ENCODE measurements at regions not wholly inside any gene's neighbourhood (a gene's known extent, or its start where the extent isn't known, plus 50 kb on each side); places are given as distances from the start of the nearest gene placed in this dataset.
A peak's percentile ranks its signal among the peaks of the same experiment; 100 is the strongest.

DNA sequence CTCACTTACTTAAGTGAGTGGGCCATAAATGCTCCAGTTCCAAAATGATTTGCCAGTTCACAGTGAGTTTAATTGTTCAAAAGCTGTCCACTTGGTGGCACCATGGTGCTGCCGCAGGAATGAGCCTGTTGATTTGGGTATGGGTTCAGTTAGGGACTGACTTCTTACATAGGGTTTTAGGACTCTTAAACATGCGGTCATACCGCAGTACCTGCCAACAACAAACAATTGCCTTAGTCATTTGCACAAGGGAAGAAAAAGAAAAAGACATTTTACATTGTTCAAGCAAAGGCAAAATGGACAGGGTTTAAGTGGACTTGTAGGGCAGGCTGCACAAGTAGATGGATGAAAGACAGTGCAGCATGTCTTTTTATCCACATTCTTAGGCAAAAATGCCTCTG lies 80.0 kb upstream of the DBX2 start:
- Histone ChIP-seq H3K9ac (ENCODE audit: low read length) (no peak overlapping the region), H3K79me2 (ENCODE audit: control insufficient read depth, insufficient read depth, low read length) (no peaks in the 10 kb centered on the region), H3K4me3 (ENCODE audit: control extremely low read depth in 1 of 5, extremely low read depth in 1 of 5, insufficient read depth in 1 of 5, low read depth in 2 of 5, low read length in 4 of 5) (no peak overlapping the region), H3K27ac (ENCODE audit: low read length in 2 of 2) (no peak overlapping the region), H3K9me3 (ENCODE audit: control extremely low read depth in 1 of 3, control insufficient read depth in 2 of 3, insufficient read depth in 1 of 3, low read length in 2 of 3) (no peaks in the 10 kb centered on the region), H2AFZ (ENCODE audit: insufficient read depth, low read depth, low read length, poor library complexity, severe bottlenecking) (no peak overlapping the region), H3K36me3 (replicated peaks in 1 of 2; ENCODE audit: control extremely low read depth in 1 of 2, control insufficient read depth in 1 of 2, extremely low read depth in 1 of 2, insufficient read depth in 2 of 2, low read length in 1 of 2) (no peaks in the 10 kb centered on the region), H3K4me1 (ENCODE audit: control insufficient read depth in 2 of 2, insufficient read depth in 2 of 2, low read length in 2 of 2) (no peaks in the 10 kb centered on the region), H3K4me2 (replicated peaks; ENCODE audit: low read depth, low read length, poor library complexity, severe bottlenecking) (no peak overlapping the region), H4K20me1 (ENCODE audit: control insufficient read depth, insufficient read depth, low read length, poor library complexity, severe bottlenecking) (no peaks in the 10 kb centered on the region), H3K27me3 (replicated peaks in 1 of 4; ENCODE audit: control extremely low read depth in 1 of 4, control insufficient read depth in 3 of 4, insufficient read depth in 4 of 4, low read length in 3 of 4) (peaks cover 0 to 4% (median 0%) of the 10 kb centered on the region in 4 experiments)
- Mint-ChIP-seq H3K4me3 (no peak overlapping the region), H3K27me3 (peaks cover 31% of the 10 kb centered on the region), H3K27ac (no peak overlapping the region), H3K9me3 (ENCODE audit: insufficient read depth) (no peaks in the 10 kb centered on the region), H3K4me1 (no peaks in the 10 kb centered on the region)
- DNase-seq (peak; percentile 37), ATAC-seq (ENCODE audit: low read depth) (no peak)
- intact Hi-C loops (cut with micrococcal nuclease), result no loop called here
- TF ChIP-seq EZH2 (IDR thresholded peaks at IDR 0.05; ENCODE audit: borderline replicate concordance, insufficient read depth, low read depth, low read length, poor library complexity, severe bottlenecking), result no peak
- TF ChIP-seq CTCF (IDR thresholded peaks at IDR 0.05), result peak; percentile 61
- CTCF ChIA-PET, result no interaction called here
- no CpG with 5 or more reads among the region's 3 CpGs for WGBS (ENCODE audit: insufficient coverage)
- POLR2A ChIA-PET, result no interaction called here

DNA sequence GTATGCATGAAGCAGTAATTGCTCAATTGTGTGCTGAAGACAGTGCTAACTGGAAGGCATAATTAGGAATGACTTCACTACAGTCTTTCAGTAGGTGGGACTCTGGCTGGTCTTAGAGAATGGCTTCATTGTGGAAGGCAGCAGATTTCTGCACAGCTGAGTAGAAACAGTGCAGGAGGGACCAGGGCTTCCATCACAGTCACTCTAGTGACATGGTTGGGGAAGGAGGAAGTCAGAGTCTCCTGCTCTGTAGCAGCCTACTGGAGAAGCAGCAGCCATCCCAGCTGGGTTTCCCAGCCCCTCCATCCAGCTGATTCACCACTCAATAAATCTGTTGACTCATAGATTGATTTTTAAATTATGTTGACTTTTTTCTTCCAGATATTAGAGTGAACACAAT lies 80.6 kb upstream of the DBX2 start:
- no peaks in the 10 kb centered on the region for H4K20me1 ChIP-seq (ENCODE audit: control insufficient read depth, insufficient read depth, low read length, poor library complexity, severe bottlenecking)
- H3K4me3 Mint-ChIP-seq, result no peak overlapping the region

More for the DNA sequence above, 80.6 kb upstream of the DBX2 start:
- ATAC-seq (ENCODE audit: low read depth) (no peak), DNase-seq (no peak)
- Mint-ChIP-seq H3K27me3 (peaks cover 31% of the 10 kb centered on the region), H3K4me1 (no peaks in the 10 kb centered on the region), H3K27ac (no peak overlapping the region), H3K9me3 (ENCODE audit: insufficient read depth) (no peaks in the 10 kb centered on the region)
- ChIA-PET POLR2A (no interaction called here), CTCF (interaction anchor here (1.2 kb wide), 1 partner anchor 31 kb away, joined by 5 read pairs; no protein-coding TSS in a partner anchor)
- TF ChIP-seq EZH2 (IDR thresholded peaks at IDR 0.05; ENCODE audit: borderline replicate concordance, insufficient read depth, low read depth, low read length, poor library complexity, severe bottlenecking) (no peak), CTCF (IDR thresholded peaks at IDR 0.05) (no peak)
- Histone ChIP-seq H2AFZ (ENCODE audit: insufficient read depth, low read depth, low read length, poor library complexity, severe bottlenecking) (no peak overlapping the region), H3K4me1 (ENCODE audit: control insufficient read depth in 2 of 2, insufficient read depth in 2 of 2, low read length in 2 of 2) (no peaks in the 10 kb centered on the region), H3K4me3 (ENCODE audit: control extremely low read depth in 1 of 5, extremely low read depth in 1 of 5, insufficient read depth in 1 of 5, low read depth in 2 of 5, low read length in 4 of 5) (no peak overlapping the region), H3K27ac (ENCODE audit: low read length in 2 of 2) (no peak overlapping the region), H3K4me2 (replicated peaks; ENCODE audit: low read depth, low read length, poor library complexity, severe bottlenecking) (no peak overlapping the region), H3K9ac (ENCODE audit: low read length) (no peak overlapping the region), H3K79me2 (ENCODE audit: control insufficient read depth, insufficient read depth, low read length) (no peaks in the 10 kb centered on the region), H3K9me3 (ENCODE audit: control extremely low read depth in 1 of 3, control insufficient read depth in 2 of 3, insufficient read depth in 1 of 3, low read length in 2 of 3) (no peaks in the 10 kb centered on the region), H3K36me3 (replicated peaks in 1 of 2; ENCODE audit: control extremely low read depth in 1 of 2, control insufficient read depth in 1 of 2, extremely low read depth in 1 of 2, insufficient read depth in 2 of 2, low read length in 1 of 2) (no peaks in the 10 kb centered on the region), H3K27me3 (replicated peaks in 1 of 4; ENCODE audit: control extremely low read depth in 1 of 4, control insufficient read depth in 3 of 4, insufficient read depth in 4 of 4, low read length in 3 of 4) (peaks cover 0 to 4% (median 0%) of the 10 kb centered on the region in 4 experiments)
- intact Hi-C loops (cut with micrococcal nuclease), result no loop called here
